Astrocyte (in vitro differentiated cells and primary cell): ENCODE measurements at regions not wholly inside any gene's neighbourhood (a gene's known extent, or its start where the extent isn't known, plus 50 kb on each side); places are given as distances from the start of the nearest gene placed in this dataset.

Experiments
- DNase-seq: peaks from one replicate; pipeline ENCODE4 v3.0.0-alpha.2; 2010; ENCODE audit warnings: low read depth
- FAIRE-seq: peaks from 2 replicates; lab custom pipeline; 2011; peaks lifted over from hg19 to GRCh38; lab: Jason Lieb, UNC
- H2AFZ ChIP-seq: 2 replicates; pipeline ENCODE4 v1.6.0; 2012; ENCODE audit warnings: low read depth, low read length, inconsistent platforms
- H3K27ac ChIP-seq: 2 replicates; pipeline ENCODE4 v1.5.1; 2011; ENCODE audit warnings: low read depth, low read length, inconsistent platforms
- H3K27me3 ChIP-seq: 2 replicates; pipeline ENCODE4 v1.6.0; 2011; ENCODE audit warnings: low read length, inconsistent platforms; ENCODE audit not compliant: insufficient read depth
- H3K36me3 ChIP-seq: 2 replicates; pipeline ENCODE4 v1.5.1; 2011; ENCODE audit warnings: low read length, inconsistent platforms; ENCODE audit not compliant: insufficient read depth
- H3K4me1 ChIP-seq: 2 replicates; pipeline ENCODE4 v1.5.1; 2011; ENCODE audit warnings: low read length, inconsistent platforms; ENCODE audit not compliant: insufficient read depth
- H3K4me2 ChIP-seq: 2 replicates; pipeline ENCODE4 v1.6.0; 2012; ENCODE audit warnings: low read length, inconsistent platforms
- H3K4me3 ChIP-seq: 2 replicates; pipeline ENCODE4 v1.5.1; 2011; ENCODE audit warnings: low read depth, mild to moderate bottlenecking, low read length, inconsistent platforms; ENCODE audit not compliant: insufficient read depth
- H3K79me2 ChIP-seq: 2 replicates; pipeline ENCODE4 v1.6.0; 2012; ENCODE audit warnings: mild to moderate bottlenecking, low read length, inconsistent platforms; ENCODE audit not compliant: insufficient read depth
- H3K9ac ChIP-seq: 2 replicates; pipeline ENCODE4 v1.6.0; 2012; ENCODE audit warnings: mild to moderate bottlenecking, low read length, inconsistent platforms
- H3K9me3 ChIP-seq: 2 replicates; pipeline ENCODE4 v1.5.1; 2012; ENCODE audit warnings: low read depth, mild to moderate bottlenecking, low read length, inconsistent platforms; ENCODE audit not compliant: insufficient read depth
- H4K20me1 ChIP-seq: 2 replicates; pipeline ENCODE4 v1.6.0; 2012; ENCODE audit warnings: low read length, inconsistent platforms; ENCODE audit not compliant: insufficient read depth
- H3K27ac Mint-ChIP-seq: one replicate; pipeline ENCODE4 v1.8.0; 2021; ENCODE audit warnings: mild to moderate bottlenecking, mixed read lengths; ENCODE audit not compliant: unreplicated experiment
- H3K27me3 Mint-ChIP-seq: one replicate; pipeline ENCODE4 v1.8.0; 2021; ENCODE audit warnings: low read depth, mixed read lengths; ENCODE audit not compliant: unreplicated experiment
- H3K36me3 Mint-ChIP-seq: one replicate; pipeline ENCODE4 v1.8.0; 2021; ENCODE audit warnings: low read depth, mixed read lengths; ENCODE audit not compliant: unreplicated experiment
- H3K4me1 Mint-ChIP-seq: one replicate; pipeline ENCODE4 v1.8.0; 2021; ENCODE audit warnings: low read depth, mixed read lengths; ENCODE audit not compliant: unreplicated experiment
- H3K4me3 Mint-ChIP-seq: one replicate; pipeline ENCODE4 v1.8.0; 2021; ENCODE audit warnings: mild to moderate bottlenecking, moderate library complexity, mixed read lengths; ENCODE audit not compliant: unreplicated experiment
- H3K9me3 Mint-ChIP-seq: one replicate; pipeline ENCODE4 v1.8.0; 2021; ENCODE audit warnings: mild to moderate bottlenecking, mixed read lengths; ENCODE audit not compliant: unreplicated experiment
- EZH2 ChIP-seq: IDR thresholded peaks from 2 replicates; pipeline ENCODE4 v1.6.1; 2012; ENCODE audit warnings: mild to moderate bottlenecking, low read length, inconsistent platforms; ENCODE audit not compliant: insufficient read depth
- TF ChIP-seq, protein P1 (sequence below): IDR thresholded peaks from 2 replicates; pipeline ENCODE4 v1.5.1; 2011; ENCODE audit warnings: low read depth, mild to moderate bottlenecking, inconsistent platforms, low read length, moderate library complexity; ENCODE audit not compliant: insufficient read depth

GRCh38 chr2:19568809-19569208 is 210.4 kb upstream of the OSR1 start:
- Histone ChIP-seq H3K4me3 (no peak overlapping the region), H3K9me3 (no peaks in the 10 kb centered on the region), H3K36me3 (no peaks in the 10 kb centered on the region), H3K27me3 (peaks cover 8% of the 10 kb centered on the region), H2AFZ (no peak overlapping the region), H3K4me1 (no peaks in the 10 kb centered on the region), H3K9ac (no peak overlapping the region), H3K27ac (no peak overlapping the region), H4K20me1 (no peaks in the 10 kb centered on the region), H3K4me2 (no peak overlapping the region), H3K79me2 (no peaks in the 10 kb centered on the region)
- Mint-ChIP-seq H3K27ac (no peak overlapping the region), H3K4me1 (peaks cover 10% of the 10 kb centered on the region), H3K27me3 (peaks cover 34% of the 10 kb centered on the region), H3K4me3 (no peak overlapping the region), H3K36me3 (no peaks in the 10 kb centered on the region), H3K9me3 (no peaks in the 10 kb centered on the region)
- FAIRE-seq: no peak
- TF ChIP-seq, protein P1, sequence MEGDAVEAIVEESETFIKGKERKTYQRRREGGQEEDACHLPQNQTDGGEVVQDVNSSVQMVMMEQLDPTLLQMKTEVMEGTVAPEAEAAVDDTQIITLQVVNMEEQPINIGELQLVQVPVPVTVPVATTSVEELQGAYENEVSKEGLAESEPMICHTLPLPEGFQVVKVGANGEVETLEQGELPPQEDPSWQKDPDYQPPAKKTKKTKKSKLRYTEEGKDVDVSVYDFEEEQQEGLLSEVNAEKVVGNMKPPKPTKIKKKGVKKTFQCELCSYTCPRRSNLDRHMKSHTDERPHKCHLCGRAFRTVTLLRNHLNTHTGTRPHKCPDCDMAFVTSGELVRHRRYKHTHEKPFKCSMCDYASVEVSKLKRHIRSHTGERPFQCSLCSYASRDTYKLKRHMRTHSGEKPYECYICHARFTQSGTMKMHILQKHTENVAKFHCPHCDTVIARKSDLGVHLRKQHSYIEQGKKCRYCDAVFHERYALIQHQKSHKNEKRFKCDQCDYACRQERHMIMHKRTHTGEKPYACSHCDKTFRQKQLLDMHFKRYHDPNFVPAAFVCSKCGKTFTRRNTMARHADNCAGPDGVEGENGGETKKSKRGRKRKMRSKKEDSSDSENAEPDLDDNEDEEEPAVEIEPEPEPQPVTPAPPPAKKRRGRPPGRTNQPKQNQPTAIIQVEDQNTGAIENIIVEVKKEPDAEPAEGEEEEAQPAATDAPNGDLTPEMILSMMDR: no peak
- TF ChIP-seq EZH2: no peak
- DNase-seq: no peak

GRCh38 chr2:19560785-19561184 is 202.4 kb upstream of the OSR1 start:
- H2AFZ ChIP-seq: no peak overlapping the region
- DNase-seq (no peak), FAIRE-seq (no peak)
- Mint-ChIP-seq H3K9me3 (no peaks in the 10 kb centered on the region), H3K4me3 (no peak overlapping the region), H3K27ac (no peak overlapping the region), H3K27me3 (peaks cover 19% of the 10 kb centered on the region), H3K4me1 (peaks cover 4% of the 10 kb centered on the region), H3K36me3 (no peaks in the 10 kb centered on the region)
- no peak overlapping the region for H3K27ac ChIP-seq
- H3K4me2 ChIP-seq: no peak overlapping the region
- H3K4me1 ChIP-seq: no peaks in the 10 kb centered on the region
- no peaks in the 10 kb centered on the region for H4K20me1 ChIP-seq
- H3K27me3 ChIP-seq: peaks cover 2% of the 10 kb centered on the region
- H3K4me3 ChIP-seq: no peak overlapping the region
- TF ChIP-seq, protein P1: no peak
- TF ChIP-seq EZH2: no peak
- H3K9ac ChIP-seq: no peak overlapping the region
- H3K79me2 ChIP-seq: no peaks in the 10 kb centered on the region
- H3K9me3 ChIP-seq: no peaks in the 10 kb centered on the region
- H3K36me3 ChIP-seq: no peaks in the 10 kb centered on the region

- Mint-ChIP-seq H3K9me3 (no peaks in the 10 kb centered on the region), H3K27me3 (peaks cover 13% of the 10 kb centered on the region), H3K36me3 (no peaks in the 10 kb centered on the region), H3K4me3 (no peak overlapping the region), H3K4me1 (peaks cover 4% of the 10 kb centered on the region), H3K27ac (no peak overlapping the region)
- H3K4me2 ChIP-seq: no peak overlapping the region
- no peak overlapping the region for H3K4me3 ChIP-seq
- H2AFZ ChIP-seq: no peak overlapping the region
- no peaks in the 10 kb centered on the region for H3K36me3 ChIP-seq
- H4K20me1 ChIP-seq: no peaks in the 10 kb centered on the region
- TF ChIP-seq EZH2: no peak
- TF ChIP-seq, protein P1: no peak
- FAIRE-seq (no peak), DNase-seq (no peak)
- no peaks in the 10 kb centered on the region for H3K9me3 ChIP-seq
- H3K9ac ChIP-seq: no peak overlapping the region
- H3K27ac ChIP-seq: no peak overlapping the region
- H3K27me3 ChIP-seq: peaks cover 2% of the 10 kb centered on the region
- H3K4me1 ChIP-seq: no peaks in the 10 kb centered on the region
- no peaks in the 10 kb centered on the region for H3K79me2 ChIP-seq
These were observed 201.3 kb upstream of the OSR1 start for GRCh38 chr2:19559596-19560240.
